HG02678 (cell line): ENCODE measurements at regions not wholly inside any gene's neighbourhood (a gene's known extent, or its start where the extent isn't known, plus 50 kb on each side); places are given as distances from the start of the nearest gene placed in this dataset.
"Not testable (repeated sequence)": the region's sequence is repeated elsewhere in the genome, so short reads cannot be mapped to it uniquely, and the experiment has no call there.

ENCODE experiments used
- ATAC-seq: cut with Tn5 transposase; IDR thresholded peaks from one replicate; pipeline ENCODE4 v1.9.1; 2021; ENCODE audit warnings: mild to moderate bottlenecking, moderate library complexity; ENCODE audit not compliant: unreplicated experiment

DNA sequence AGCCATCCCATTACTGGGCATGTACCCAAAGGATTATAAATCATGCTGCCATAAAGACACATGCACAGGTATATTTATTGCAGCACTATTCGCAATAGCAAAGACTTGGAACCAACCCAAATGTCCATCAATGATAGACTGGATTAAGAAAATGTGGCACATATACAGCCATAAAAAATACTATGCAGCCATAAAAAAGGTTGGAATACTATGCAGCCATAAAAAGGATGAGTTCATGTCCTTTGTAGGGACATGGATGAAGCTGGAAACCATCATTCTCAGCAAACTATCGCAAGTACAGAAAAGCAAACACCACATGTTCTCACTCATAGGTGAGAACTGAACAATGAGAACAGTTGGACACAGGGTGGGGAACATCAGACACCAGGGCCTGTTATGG, 151.5 kb downstream of the PLK2 start:
- not testable (repeated sequence) for ATAC-seq

DNA sequence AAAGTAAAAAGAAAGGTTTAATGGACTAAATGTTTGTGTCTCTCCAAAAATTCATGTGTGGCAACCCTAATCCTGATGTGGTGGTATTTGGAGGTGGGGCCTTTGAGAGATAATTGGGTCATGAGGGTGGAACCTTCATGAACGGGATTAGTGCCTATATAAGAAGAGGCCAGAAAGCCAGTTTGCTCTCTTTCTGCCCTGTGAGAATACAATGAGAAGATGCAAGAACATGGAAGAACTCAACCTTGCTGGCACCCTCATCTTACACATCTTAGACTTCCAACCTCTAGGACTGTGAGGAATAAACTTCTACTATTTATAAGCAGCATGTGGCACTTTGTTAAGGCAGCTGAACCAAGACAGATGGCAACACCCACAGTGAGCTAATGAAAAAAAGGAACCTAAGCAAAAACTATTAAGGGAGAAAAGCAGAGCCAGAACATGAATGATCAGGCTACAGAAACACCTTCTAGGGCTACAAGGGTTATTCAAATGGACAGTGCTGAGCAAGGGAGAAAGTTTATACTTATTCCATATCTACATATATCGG, 159.5 kb downstream of the PLK2 start:
- ATAC-seq, result no peak

GRCh38 chr5:58299256-58299655, 160.6 kb downstream of the PLK2 start:
- ATAC-seq, result no peak

- ATAC-seq, result peak; percentile 59
Observed at GRCh38 chr5:58294598-58295305, 165.1 kb downstream of the PLK2 start.

DNA sequence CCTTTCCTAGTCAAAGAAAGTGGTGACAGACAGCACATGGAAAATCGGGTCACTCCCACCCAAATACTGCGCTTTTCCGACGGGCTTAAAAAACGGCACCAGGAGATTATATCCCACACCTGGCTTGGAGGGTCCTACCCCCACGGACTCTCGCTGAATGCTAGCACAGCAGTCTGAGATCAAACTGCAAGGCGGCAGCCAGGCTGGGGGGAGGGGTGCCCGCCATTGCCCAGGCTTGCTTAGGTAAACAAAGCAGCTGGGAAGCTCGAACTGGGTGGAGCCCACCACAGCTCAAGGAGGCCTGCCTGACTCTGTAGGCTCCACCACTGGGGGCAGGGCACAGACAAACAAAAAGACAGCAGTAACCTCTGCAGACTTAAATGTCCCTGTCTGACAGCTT, 171.6 kb downstream of the PLK2 start:
- ATAC-seq, result not testable (repeated sequence)

- no peak for ATAC-seq
Observed at GRCh38 chr5:58286741-58287140, 173.1 kb downstream of the PLK2 start.

GRCh38 chr5:58285900-58286299, 174.0 kb downstream of the PLK2 start:
- no peak for ATAC-seq

DNA sequence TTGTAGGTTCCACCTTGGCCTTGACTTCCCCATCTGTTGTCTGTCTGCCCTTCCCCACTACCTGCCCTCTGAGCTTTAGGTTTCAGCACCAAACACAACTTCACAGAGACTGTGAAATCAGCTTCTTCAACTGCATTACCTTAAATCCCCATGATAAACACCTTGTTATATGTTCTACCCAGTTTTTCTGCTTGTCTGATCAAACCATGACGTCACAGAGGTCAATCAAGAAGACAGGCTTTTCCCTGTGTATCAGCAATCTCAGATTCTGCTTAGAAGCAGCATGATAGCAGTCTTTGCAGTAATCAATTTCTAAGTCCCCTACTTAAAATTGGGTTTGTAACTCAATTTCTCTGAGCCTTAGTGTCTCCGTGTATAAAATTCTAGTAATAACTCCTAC, 175.0 kb downstream of the PLK2 start:
- ATAC-seq, result no peak

- ATAC-seq, result no peak
Observed at GRCh38 chr5:58281189-58281588, 178.7 kb downstream of the PLK2 start.

- ATAC-seq, result no peak
Observed at GRCh38 chr5:58279259-58279658, 180.6 kb downstream of the PLK2 start.

GRCh38 chr5:58276431-58276830, 183.5 kb downstream of the PLK2 start:
- no peak for ATAC-seq

- ATAC-seq, result no peak
Observed at GRCh38 chr5:58275516-58275915, 184.4 kb downstream of the PLK2 start.

DNA sequence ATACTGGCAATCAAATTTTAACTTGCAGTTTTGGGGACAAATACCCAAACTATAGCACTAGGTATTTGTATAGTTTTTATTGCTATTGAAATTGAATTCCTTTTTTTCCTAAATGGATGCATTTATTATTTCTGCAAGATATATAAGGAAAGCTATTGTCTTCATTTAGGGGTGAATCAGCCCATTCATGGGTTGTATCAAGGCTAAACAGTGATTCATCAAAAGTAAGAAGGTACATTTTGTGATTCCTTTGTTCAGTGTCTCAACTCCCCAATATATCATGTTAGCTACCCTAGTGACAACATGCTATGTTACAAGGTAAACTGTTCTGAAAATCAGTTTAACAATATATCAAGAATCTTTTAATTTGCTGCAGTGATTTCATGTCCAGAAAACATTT, 185.7 kb downstream of the PLK2 start:
- no peak for ATAC-seq

DNA sequence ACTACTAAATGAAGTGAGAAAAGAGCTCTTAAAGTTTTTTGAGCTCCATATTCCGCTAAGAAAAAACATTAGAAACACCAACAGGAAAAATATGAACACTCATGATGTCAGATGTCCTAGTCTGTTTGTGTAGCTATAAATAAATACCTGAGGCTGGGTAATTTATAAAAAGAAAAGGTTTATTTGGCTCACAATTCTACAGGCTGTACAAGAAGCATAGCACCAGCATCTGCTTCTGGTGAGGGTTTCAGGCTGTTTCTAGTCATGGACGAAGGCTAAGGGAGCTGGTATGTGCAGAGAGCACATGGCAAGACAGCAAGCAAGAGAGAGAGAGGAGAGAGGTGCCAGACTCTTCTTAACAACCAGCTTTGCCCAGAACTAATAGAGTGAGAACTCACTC, 186.2 kb downstream of the PLK2 start:
- ATAC-seq, result no peak

GRCh38 chr5:58268268-58268667, 191.6 kb downstream of the PLK2 start:
- no peak for ATAC-seq

- no peak for ATAC-seq
Observed at GRCh38 chr5:58266402-58266801, 193.5 kb downstream of the PLK2 start.

DNA sequence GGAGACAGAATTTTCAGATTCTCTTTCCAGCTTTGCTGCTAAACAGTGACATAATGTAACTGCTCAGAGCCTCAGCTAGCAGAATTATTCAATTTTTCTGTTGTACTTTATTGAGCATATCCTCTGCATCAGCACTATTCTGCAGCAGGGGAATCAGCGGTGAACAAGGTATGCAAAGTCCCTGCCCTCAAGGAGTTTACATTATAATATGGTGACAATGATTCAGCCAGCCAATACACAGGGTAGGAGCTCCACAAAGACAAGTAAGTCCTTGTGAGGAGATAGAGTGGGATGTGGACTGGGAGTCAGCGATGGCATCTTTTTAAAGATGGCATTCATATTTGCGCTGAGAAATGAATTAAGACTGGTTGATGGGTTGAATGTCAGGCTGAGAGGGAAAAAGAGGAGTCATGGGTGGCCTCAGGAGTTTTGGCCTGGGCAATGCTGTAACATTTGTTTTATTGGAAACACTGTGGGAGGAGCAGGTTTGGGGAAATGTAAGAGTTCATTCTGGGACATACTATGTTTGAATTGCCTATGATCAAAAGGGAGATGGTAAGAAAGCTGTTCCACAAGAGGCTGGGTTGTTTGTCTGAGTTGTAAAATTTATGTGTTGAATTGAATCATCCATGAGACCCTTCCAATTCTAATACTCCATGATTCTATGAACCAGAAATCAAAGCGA, 194.5 kb downstream of the PLK2 start:
- ATAC-seq, result no peak

DNA sequence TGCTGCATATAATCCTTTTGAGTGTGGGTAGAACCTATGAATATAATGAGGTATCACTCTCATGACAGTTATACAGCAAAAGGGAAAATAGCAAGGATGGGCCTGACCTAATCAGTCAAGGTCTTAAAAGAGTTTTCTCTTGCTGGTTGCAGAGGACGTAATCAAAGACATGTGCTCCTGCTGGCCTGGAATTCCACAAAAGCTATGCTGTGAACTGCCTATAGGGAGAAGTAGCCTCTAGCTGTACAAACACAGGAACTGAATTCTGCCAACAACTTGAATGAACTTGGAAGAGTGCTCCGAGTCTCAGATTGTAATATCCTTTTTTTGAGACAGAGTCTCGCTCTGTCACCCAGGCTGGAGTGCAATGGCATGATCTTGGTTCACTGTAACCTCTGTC, 195.6 kb downstream of the PLK2 start:
- no peak for ATAC-seq

- ATAC-seq, result no peak
Observed at GRCh38 chr5:58263296-58263695, 196.6 kb downstream of the PLK2 start.

DNA sequence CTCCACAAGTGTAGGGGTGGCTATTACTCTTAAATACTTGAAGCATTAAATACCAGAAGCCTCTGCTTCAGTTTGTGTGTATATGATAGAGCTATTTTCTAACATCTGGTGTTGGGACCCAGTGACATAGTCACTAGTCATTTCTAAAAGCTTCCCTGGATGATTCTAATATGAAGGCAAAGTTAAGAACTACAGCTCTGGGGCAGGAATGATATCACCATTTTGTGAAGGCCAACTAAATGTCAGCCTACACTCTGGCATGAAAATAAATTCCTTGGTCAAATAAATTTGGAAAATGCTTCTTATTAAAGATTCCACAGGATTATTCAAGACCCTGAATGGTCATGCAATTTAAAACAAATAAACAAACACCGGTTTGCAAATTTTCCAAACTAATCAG, 197.7 kb downstream of the PLK2 start:
- ATAC-seq, result no peak

DNA sequence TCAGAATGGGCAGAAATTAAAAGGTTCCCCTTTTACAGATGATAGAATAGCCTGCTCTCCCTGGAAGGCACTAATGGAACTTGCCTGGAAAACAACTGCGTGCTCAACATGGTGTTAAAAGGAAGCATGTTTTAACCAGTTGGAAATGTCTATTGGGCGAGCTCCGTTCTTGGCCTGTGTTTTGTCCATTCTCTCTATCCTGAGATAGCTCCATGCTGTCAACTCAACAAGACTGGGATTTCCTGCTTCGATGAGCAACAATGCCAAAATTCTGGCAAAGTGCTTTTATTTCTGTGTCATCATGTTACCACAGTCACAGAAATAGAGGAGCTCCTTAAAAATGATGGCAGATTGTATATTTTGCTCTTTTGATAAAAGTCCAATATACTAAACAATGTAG, 198.3 kb downstream of the PLK2 start:
- ATAC-seq, result no peak

DNA sequence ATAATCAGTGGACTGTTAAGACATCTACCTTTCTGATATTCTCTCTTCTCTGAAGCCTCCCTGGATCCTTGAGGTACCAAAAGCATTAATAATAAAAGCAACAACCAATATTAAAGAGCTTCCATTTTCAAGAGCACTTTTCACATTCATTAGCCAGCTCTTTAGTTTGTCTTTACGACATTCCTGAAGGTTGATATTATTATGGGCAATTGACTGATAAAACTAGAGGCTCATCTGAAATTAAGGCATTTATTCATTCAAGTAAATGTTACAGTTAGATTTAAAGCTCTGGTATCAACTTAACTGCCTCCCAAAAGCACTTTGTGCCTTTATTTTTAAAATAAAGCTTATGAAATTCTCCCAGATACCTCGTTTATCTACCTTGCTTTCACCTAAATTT, 199.6 kb downstream of the PLK2 start:
- no peak for ATAC-seq
